HG03039 (cell line): ENCODE measurements at regions not wholly inside any gene's neighbourhood (a gene's known extent, or its start where the extent isn't known, plus 50 kb on each side); places are given as distances from the start of the nearest gene placed in this dataset.
"Not testable (repeated sequence)": the region's sequence is repeated elsewhere in the genome, so short reads cannot be mapped to it uniquely, and the experiment has no call there.

Source experiments
- ATAC-seq: cut with Tn5 transposase; IDR thresholded peaks from one replicate; pipeline ENCODE4 v1.9.1; 2021; ENCODE audit warnings: mild to moderate bottlenecking, moderate library complexity; ENCODE audit not compliant: unreplicated experiment

DNA sequence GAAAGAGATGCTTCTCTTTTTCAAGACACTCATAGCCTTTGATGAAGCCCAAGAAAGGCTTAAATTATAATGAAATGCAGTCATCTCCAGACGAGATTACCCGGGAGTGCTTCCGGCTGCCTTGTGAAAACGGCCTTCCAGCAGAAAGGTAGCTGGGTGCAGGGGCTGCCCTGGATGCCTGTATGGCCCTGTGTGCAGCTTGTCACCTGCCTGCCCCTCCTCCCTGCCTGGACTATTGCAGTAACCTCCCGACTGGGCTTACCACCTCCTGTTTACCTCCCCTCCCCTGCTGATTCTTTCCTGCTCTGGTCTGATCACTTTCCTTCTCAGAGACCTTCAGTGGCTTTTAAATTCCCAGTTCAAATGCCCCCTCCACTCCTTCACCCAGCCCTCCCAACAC, 126.4 kb upstream of the SYT13 start:
- ATAC-seq, result no peak

DNA sequence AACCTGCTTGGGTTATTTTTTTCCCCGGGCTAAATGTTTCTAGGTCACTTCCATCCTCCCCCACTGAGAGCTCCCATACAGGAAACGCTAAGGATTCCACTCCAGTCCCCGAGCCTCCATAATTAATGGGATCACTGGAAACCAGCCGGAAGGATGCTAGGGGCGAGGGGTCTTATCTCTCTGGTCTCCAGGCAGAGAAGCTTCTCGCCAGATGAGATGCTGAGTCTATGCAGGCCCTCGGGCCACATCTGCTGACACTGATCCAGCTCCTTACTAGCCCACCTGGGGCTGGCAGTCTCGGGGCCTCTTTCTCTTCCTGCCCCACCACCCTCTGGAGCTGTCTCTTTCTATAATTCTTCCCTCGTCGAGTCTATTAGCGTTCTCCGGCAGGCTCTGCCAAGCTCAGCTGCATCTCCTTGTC, 125.9 kb upstream of the SYT13 start:
- ATAC-seq, result no peak

DNA sequence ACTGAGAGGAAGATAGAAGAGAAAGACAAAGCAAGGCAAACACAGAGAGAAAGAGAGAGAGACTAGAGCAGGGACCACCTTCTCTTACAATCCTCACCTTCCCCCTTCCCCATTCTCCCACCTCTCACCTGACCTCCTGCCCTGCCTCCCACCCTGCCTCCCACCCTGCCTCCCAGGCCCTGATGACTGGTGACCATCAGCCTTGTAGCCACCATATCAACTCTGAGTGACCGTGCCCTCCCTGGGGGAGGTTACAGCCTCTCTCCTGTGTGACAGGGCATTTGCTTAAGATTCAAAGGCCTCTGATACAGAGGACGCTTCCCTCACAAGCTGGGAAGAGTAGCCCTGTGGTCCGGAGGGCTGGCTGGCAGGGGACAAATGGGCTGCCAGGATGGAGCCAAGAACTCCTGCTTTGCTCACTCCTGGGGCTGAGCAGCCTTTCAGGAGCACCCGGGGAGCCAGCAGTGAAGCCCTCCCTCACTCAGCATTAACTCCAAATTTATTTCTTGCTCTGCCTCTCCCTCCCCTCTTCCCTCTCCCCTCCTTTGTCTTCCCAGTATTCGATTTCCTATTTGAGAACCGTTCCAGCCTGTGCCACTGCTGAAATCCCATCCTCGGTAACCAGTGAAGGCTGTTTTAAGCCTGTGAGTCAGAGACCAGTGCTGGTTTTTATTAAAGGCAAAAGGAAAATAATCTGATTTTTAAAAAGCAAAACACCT, 125.2 kb upstream of the SYT13 start:
- ATAC-seq, result no peak

DNA sequence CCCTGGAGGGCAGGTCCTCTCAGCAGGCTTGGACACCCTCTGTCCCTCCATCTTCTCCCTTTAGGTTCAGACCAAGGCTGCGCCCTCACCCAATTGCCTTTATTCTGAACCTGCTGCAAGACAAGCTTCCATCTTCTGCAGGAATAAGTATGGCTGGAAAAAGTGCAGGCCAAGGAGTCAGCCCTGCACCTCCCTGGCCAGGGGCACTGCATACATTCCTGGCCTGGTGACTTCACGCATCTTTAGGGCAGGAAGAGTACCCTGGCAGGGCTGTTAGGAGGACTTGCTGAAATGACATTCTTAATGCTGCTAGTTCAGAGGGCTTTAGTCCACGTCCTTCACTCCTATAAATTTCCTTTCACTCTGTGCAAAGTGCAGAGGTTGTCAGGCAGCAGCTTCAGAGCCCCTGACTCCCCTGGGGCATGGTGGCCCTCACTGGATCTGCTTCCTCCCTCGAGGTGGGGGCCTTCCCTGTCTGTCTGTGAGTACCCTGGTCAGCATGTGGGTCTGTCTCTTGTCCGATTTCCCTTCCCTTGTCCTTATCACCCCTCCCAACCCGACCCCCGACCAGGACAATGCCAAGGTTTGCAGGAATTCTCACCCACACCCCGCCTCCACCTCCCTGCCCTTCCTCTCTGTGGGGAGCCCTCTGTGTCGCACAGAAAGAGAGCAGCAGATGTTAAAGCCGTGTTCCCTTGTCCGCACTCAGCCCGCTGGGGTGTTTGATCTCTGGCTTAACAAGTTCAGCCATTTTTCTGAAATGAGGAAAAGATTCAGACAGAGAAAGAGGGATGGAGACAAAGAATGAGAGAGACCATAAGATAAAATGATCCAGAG, 124.5 kb upstream of the SYT13 start:
- ATAC-seq, result no peak

DNA sequence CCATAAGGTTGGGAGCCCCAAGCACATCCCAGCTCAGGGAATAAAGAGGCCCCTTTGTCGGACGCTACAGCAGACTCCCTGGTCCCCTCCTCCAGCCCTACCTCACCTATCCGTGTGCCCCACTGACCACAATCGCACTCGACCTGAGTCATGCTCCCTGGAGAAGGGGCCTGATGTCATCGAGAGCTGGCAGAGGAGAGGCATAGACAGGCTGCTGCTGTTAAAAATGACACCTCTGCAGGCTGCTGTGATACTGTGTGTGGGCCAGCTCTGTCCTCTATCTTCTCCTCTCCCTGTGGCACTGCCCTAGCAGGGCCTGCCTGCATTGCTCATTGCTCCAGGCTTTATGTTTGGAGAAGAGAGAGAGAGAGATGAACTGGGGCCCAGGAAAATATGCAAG, 123.4 kb upstream of the SYT13 start:
- no peak for ATAC-seq

DNA sequence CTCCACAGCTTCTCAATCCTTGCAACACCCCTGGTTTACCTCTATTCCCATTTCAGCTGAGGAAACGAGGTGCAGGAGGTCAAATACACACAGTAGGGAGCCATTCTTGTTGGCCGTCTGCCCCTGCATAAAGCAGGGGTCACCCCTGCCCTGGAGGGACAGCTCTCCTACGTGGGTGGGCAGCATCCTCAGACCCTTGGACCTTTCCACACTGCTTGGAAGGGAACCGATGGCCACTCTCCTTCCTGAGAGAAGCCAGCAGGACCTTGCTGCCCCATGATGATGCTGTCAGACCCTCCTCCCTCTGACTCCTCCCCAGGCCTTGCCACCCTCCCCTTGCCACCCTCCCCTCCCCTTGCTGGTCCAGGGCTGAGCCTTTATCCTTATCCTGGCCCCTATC, 121.1 kb upstream of the SYT13 start:
- no peak for ATAC-seq

DNA sequence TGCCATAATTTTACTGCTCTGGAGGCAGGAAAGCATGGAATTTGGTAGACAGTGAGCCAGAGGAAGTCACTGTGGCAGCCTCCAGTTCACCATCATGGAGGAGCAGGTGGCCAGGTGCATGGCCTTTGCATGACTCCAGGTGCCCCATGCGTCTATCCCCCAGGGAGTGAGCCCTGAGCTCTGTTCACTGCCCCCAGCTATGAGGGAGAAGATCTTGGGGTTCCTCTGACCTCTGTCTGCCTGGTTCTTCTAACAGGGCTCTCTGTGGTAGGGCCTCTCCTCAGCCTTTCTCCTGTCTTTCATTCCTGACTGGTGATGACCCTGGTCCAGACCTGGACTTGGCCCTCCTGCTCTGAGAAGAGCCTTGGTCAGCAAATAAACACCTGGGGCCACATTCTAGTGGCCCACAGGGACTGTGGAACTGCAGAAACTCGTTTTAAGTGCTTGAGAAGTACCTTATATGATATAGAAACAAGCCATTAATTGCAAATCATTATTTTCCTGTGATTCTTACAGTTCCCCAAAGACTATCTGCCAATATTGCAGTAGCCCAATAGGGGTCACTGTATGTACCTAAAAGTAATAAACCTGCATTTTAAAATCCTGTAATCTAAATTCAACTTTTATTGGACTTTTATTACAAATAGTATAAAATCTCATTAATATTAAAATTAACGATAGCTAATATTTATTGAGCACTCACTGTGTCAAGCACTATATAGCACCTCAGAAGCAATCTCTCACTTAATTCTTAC, 120.0 kb upstream of the SYT13 start:
- no peak for ATAC-seq

GRCh38 chr11:45403521-45403920, 117.4 kb upstream of the SYT13 start:
- ATAC-seq, result not testable (repeated sequence)

GRCh38 chr11:45402049-45402630, 116.0 kb upstream of the SYT13 start:
- ATAC-seq, result no peak

DNA sequence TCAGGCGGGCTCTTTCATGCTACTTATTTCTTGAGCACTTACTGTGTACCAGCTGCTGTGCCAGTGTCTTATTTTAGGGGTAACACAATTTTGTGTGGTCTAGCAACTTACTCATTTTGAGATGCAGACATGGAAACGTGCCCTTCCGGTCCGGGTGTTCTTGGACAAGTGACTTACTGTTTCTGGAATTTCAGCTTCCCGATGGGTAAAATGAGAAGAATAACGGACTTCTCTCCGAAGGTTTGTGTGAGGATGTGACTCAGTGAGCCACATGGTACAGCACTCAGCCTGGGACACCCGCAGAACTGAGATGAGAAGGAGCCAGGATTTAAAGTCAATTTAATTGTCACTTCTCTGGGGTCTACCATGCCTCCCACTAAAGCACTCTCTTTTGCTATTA, 114.5 kb upstream of the SYT13 start:
- no peak for ATAC-seq

GRCh38 chr11:45399166-45399565, 113.0 kb upstream of the SYT13 start:
- ATAC-seq, result no peak

DNA sequence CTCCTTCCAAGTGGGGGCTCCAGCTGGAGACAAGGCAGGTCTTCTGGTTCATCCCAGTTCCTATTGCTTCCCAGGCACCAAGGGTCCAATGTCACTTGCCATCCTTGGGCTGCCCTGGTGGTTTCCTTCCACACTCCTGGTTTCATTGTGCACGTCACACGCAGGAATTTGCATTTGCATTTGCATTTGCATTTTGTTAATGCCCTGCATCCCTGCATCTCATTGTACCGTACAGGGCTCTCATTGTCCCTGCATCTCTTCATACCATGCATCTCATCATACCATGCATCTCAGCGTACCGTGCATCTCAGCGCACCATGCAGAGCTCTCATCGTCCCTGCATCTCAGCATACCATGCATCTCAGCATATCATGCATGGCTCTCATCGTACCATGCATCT, 112.2 kb upstream of the SYT13 start:
- no peak for ATAC-seq

GRCh38 chr11:45396394-45396793, 110.3 kb upstream of the SYT13 start:
- ATAC-seq, result no peak

GRCh38 chr11:45395947-45396346, 109.8 kb upstream of the SYT13 start:
- no peak for ATAC-seq

GRCh38 chr11:45395421-45395820, 109.3 kb upstream of the SYT13 start:
- no peak for ATAC-seq

DNA sequence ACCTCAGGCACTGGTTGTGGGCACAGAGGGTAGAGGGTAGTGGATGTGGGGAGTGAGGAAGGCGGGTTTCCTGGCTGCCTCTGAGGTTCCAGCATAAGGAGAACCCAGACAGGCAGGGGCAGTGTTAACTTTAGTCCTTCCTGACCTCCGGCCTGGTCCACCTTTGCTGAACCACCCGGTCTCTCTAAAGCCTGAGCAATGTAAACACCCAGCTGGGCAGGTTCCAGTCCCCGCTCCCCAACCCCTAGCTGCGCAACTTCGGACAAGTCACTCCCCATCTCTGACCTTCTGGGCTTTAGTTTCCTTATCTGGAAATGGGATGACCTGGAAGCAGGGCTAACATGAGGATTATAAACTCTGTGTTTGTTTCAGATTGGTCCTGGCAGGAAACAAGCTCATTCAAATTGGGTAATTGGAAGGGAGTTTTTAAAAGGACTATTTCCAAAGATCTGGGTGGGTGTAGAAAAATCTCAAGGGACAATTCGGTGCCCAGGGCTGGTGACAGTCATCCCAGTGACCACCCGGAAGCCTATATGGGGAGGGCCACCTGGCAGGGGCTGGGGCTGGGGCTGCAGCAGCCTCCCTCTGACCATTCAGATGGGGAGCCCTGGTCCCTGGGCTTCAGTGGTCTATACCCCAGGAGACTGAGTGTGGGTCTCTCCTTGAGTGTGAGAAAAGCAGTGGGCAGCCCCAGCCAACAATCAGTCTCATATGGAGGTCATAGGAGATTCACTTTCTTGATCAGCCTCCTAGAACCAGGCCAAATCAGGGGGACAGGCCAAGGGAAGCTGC, 108.3 kb upstream of the SYT13 start:
- ATAC-seq, result no peak

DNA sequence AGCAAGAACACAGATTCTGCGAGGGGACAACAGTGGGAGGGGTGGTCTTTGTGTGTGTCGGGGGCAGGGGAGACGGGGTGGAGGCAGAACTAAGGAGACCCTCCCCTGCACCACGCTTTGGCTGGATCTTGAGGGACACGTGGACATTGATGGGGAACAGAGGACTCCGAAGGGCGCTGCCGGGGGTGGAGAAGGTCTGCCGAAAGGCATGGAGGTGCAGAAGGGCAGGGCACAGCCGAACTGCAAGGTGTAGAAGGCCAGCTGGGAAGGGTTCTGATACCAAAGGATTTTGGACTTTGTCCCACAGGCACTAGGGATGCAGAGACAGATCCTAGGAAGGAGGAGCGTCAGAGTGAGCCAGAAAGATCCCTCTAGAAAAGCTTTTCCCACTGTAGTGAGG, 107.7 kb upstream of the SYT13 start:
- no peak for ATAC-seq

- no peak for ATAC-seq
Measured at GRCh38 chr11:45393334-45393733, 107.2 kb upstream of the SYT13 start.

DNA sequence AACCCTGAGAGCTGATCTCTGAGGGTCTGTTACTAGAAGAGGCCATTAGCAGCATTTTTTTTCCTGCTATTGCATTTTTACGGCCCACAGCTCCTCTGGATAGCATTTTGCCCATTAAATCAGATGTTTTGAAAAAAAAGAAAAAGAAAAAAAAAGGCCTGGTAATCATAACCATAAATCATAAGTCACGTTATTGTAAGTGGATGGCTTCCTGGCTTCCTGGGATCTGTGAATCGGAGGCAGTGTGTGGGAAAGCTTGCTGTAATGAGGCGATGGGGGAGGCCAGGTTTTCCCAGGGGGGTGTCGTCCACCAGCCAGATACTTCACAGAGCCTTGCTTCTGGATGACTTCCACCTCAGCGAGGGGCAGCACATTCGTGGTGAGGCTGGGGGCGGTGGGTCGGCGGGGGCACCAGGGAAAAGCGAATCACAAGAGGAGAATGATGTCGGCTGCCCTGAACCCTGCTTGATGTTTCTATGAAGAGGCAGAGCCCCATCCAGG, 106.5 kb upstream of the SYT13 start:
- ATAC-seq, result no peak

- no peak for ATAC-seq
Measured at GRCh38 chr11:45392154-45392553, 106.0 kb upstream of the SYT13 start.
